GM19463 (cell line): ENCODE measurements at regions not wholly inside any gene's neighbourhood (a gene's known extent, or its start where the extent isn't known, plus 50 kb on each side); places are given as distances from the start of the nearest gene placed in this dataset.

Source experiments
- ATAC-seq: cut with Tn5 transposase; IDR thresholded peaks from one replicate; pipeline ENCODE4 v1.9.1; 2021; ENCODE audit warnings: mild to moderate bottlenecking, moderate library complexity; ENCODE audit not compliant: unreplicated experiment

DNA sequence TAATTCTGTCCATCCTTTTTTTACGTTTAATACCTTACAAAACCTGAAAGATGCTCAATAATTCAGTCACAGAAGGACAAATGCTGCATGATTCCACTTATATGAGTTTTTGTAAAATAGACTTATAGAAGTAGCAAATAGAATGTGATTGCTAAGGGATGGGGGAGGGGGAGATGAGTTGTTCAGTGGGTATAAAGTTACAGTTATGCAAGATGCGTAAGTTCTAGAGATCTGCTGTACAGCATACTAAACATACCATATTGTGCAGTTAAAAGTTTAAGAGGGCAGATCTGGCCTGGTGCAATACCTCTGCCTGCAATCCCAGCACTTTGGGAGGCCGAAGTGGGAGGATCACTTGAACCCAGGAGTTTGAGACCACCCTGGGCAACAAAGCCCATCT is 78.8 kb downstream of the TET3 start:
- no peak for ATAC-seq

- no peak for ATAC-seq
Measured at GRCh38 chr2:74065456-74065855, 80.7 kb downstream of the TET3 start.

DNA sequence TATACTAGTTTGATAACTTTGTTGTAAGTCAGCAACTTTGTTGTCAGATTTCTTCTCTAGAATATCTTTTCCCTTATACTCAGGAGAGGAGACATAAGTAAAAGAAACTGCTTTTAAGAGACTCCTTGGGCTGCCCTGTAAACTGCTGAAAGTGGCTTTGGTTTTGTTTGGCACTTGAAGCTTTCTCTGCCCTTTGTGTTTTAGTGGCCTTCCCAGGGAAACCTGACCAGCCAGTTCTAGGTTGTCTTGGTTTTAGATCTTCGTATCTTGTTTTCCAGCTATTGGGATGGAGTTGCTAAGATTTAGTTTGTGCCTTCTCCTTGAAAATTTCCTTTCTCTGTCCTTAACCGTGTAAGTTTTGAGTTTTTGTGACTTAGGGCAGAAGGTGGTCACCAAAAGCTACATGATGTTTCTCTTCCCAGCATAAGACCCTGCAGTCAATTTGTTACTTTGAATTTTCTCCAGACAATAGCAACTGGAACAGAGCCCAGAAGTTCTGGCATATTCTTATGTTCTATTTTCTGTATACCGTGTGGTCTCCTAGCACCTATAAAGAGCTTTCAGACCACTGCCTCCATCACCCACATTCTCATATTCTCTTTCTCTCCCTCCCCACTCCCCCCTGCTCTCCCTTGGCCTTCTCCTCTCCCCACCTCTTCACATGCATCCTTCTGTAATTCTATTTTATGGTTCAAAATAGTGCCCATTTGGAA is 81.1 kb downstream of the BOLA3 start:
- ATAC-seq, result no peak

- no peak for ATAC-seq
Measured at GRCh38 chr2:74067221-74067747, 80.4 kb downstream of the BOLA3 start.

- no peak for ATAC-seq
Measured at GRCh38 chr2:74070991-74071390, 76.7 kb downstream of the BOLA3 start.

DNA sequence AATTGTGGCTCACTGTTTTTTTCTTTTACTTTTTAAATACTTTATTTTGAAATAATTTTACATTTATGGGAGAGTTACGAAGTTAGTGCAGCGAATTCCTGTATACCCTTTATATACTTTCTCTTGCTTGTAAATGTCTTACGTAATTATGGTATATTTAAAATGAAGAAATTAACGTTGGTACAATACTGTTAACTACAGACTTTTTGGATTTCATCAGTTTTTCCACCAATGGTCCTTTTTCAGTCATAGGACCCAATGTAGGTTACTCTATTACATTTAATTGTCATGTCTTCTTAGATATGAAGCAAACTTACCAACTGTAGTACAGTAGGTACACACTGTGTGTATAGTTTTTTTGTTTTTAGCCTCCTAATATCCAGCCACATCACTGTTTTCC is 76.3 kb downstream of the BOLA3 start:
- ATAC-seq, result no peak

DNA sequence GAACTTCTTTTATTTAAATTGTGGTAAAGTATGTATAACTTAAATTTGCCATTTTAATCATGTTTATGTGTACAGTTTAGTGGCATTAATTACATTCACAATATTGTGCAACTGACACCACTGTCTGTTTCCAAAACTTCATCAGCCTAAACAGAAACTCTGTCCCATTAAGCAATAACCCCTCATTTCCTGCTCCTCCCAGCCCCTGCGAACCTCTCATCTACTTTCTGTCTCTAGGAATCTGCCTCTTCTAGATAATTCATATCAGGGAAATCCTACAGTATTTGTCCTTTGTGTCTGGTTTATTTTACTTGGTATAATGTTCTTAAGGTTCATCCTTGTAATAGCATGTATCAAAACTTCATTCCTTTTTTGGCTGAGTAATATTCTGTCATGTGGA is 75.1 kb downstream of the BOLA3 start:
- no peak for ATAC-seq

DNA sequence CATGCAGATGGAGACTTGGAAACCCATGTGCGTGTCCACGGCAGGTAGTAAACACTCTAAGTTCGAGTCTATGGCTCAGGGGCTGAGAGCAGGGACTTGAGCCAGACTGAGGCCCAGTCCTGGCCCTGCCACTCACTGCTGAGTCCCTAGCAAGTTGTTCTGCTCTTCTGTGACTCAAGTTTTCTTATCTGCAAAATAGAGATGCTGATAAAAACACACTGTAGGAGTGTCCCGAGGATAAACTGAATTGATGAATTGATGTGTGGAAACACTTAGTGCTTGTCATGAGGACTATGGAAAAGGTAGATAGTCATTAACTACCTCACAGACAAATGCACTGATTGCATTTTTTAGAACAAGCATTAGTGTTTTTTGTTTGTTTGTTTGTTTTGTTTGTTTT is 73.2 kb downstream of the BOLA3 start:
- ATAC-seq, result no peak

DNA sequence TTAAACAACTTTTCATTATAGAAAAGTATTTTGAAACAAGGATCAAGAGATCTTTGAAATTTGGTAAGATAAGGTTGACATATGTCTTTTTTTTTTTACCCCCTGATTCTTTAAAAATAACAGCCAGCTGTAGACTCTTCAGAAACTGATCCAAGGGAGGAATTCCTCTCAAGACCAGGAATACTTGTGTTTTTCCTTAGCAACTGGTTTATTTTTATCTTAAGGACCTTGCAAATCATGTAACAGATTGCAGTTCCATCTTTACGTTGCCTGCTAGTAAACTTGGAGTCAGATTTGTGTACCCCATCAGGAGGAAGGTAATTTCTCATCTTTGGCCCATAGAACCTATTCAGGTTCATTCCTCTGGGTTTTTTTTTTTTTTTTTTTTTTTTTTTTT is 71.6 kb downstream of the BOLA3 start:
- no peak for ATAC-seq

- no peak for ATAC-seq
Measured at GRCh38 chr2:74077636-74078035, 70.1 kb downstream of the BOLA3 start.

GRCh38 chr2:74078466-74078865 is 69.2 kb downstream of the BOLA3 start:
- no peak for ATAC-seq

DNA sequence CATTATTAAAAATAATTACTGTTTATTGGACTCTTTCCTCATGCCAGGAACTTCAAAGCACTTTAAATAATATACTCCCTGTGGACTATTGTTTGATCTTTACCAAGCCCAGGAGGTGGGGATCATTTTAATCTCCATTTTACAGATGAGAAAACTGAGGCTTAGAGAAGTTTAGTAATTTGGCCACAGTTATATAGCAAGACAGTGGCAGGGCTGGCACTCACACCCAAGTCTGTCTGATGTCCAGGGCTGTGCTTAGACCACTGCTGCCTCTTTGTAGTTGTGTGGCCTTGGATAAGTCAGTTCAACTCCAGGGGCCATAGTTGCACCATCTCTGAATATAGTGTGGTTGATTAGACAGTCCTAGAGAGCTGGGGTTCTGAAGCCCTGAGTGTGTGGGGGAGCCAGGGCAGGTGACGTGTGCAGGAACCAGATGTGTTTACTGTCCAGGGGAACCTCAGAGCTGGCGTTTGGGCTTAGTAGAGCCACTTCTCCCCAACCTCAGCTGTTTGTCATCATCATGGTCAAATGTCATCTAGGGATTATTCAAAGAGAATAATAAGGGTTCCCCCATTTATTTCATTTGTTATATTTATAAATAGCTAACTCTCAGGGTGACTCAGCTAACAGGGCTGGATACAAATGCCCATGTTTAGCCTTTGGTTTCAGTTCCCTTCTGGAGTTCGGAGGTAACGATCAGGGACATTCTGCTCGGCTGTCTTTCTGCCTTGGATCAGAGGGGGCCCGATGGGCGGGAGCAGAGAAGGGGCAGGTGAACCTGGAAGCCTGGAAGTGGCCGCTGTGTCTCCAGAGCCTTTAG is 68.0 kb downstream of the BOLA3 start:
- peak; percentile 79 for ATAC-seq

GRCh38 chr2:74080346-74080745 is 67.4 kb downstream of the BOLA3 start:
- peak; percentile 17 for ATAC-seq

- ATAC-seq, result no peak
Measured at GRCh38 chr2:74081030-74081762, 66.5 kb downstream of the BOLA3 start.

GRCh38 chr2:74081763-74082110 is 66.0 kb downstream of the BOLA3 start:
- no peak for ATAC-seq

GRCh38 chr2:74083750-74084149 is 64.0 kb downstream of the BOLA3 start:
- ATAC-seq, result no peak
